ENCODE measurements at regions not wholly inside any gene's neighbourhood (a gene's known extent, or its start where the extent isn't known, plus 50 kb on each side); places are given as distances from the start of the nearest gene placed in this dataset.
"Not testable (repeated sequence)": the region's sequence is repeated elsewhere in the genome, so short reads cannot be mapped to it uniquely, and the experiment has no call there.

GRCh38 chr3:153269730-153270129, 107.7 kb downstream of the RAP2B start:
- no peak overlapping the region for H3K4me3 ChIP-seq (ENCODE audit: low read length)
- peaks cover 5% of the 10 kb centered on the region for H3K4me1 ChIP-seq (ENCODE audit: control insufficient read depth, insufficient read depth, low read length)
- no peaks in the 10 kb centered on the region for H3K9me3 ChIP-seq (ENCODE audit: control insufficient read depth, low read length)
- no peaks in the 10 kb centered on the region for H3K36me3 ChIP-seq (ENCODE audit: control insufficient read depth, insufficient read depth, low read length, severe bottlenecking)
- DNase-seq (ENCODE audit: low read depth): no peak
- no peaks in the 10 kb centered on the region for H3K27me3 ChIP-seq (replicated peaks; ENCODE audit: control insufficient read depth, insufficient read depth, low read length)
- H3K9ac ChIP-seq (ENCODE audit: low read length): no peak overlapping the region

GRCh38 chr3:153273217-153273616, 111.2 kb downstream of the RAP2B start:
- no peaks in the 10 kb centered on the region for H3K27me3 ChIP-seq (replicated peaks; ENCODE audit: control insufficient read depth, insufficient read depth, low read length)

GRCh38 chr3:153273767-153274435, 111.9 kb downstream of the RAP2B start:
- DNase-seq (ENCODE audit: low read depth): peak; percentile 51
- Histone ChIP-seq H3K9me3 (ENCODE audit: control insufficient read depth, low read length) (no peaks in the 10 kb centered on the region), H3K27me3 (replicated peaks; ENCODE audit: control insufficient read depth, insufficient read depth, low read length) (no peaks in the 10 kb centered on the region), H3K36me3 (ENCODE audit: control insufficient read depth, insufficient read depth, low read length, severe bottlenecking) (no peaks in the 10 kb centered on the region), H3K4me3 (ENCODE audit: low read length) (no peak overlapping the region), H3K9ac (ENCODE audit: low read length) (no peak overlapping the region), H3K4me1 (ENCODE audit: control insufficient read depth, insufficient read depth, low read length) (peaks cover 7% of the 10 kb centered on the region)

More at GRCh38 chr3:153273217-153273616, 111.2 kb downstream of the RAP2B start:
- no peaks in the 10 kb centered on the region for H3K9me3 ChIP-seq (ENCODE audit: control insufficient read depth, low read length)
- no peak overlapping the region for H3K4me3 ChIP-seq (ENCODE audit: low read length)
- H3K4me1 ChIP-seq (ENCODE audit: control insufficient read depth, insufficient read depth, low read length): peaks cover 7% of the 10 kb centered on the region
- no peak for DNase-seq (ENCODE audit: low read depth)
- no peak overlapping the region for H3K9ac ChIP-seq (ENCODE audit: low read length)
- H3K36me3 ChIP-seq (ENCODE audit: control insufficient read depth, insufficient read depth, low read length, severe bottlenecking): no peaks in the 10 kb centered on the region

GRCh38 chr3:153274561-153274960, 112.5 kb downstream of the RAP2B start:
- H3K36me3 ChIP-seq (ENCODE audit: control insufficient read depth, insufficient read depth, low read length, severe bottlenecking): no peaks in the 10 kb centered on the region
- no peaks in the 10 kb centered on the region for H3K27me3 ChIP-seq (replicated peaks; ENCODE audit: control insufficient read depth, insufficient read depth, low read length)
- no peak for DNase-seq (ENCODE audit: low read depth)
- H3K4me3 ChIP-seq (ENCODE audit: low read length): no peak overlapping the region
- peaks cover 7% of the 10 kb centered on the region for H3K4me1 ChIP-seq (ENCODE audit: control insufficient read depth, insufficient read depth, low read length)
- H3K9ac ChIP-seq (ENCODE audit: low read length): no peak overlapping the region
- no peaks in the 10 kb centered on the region for H3K9me3 ChIP-seq (ENCODE audit: control insufficient read depth, low read length)

- DNase-seq (ENCODE audit: low read depth): no peak
- Histone ChIP-seq H3K9ac (ENCODE audit: low read length) (no peak overlapping the region), H3K4me3 (ENCODE audit: low read length) (no peak overlapping the region), H3K4me1 (ENCODE audit: control insufficient read depth, insufficient read depth, low read length) (peaks cover 7% of the 10 kb centered on the region), H3K36me3 (ENCODE audit: control insufficient read depth, insufficient read depth, low read length, severe bottlenecking) (no peaks in the 10 kb centered on the region), H3K9me3 (ENCODE audit: control insufficient read depth, low read length) (no peaks in the 10 kb centered on the region), H3K27me3 (replicated peaks; ENCODE audit: control insufficient read depth, insufficient read depth, low read length) (no peaks in the 10 kb centered on the region)
These were observed 113.5 kb downstream of the RAP2B start for GRCh38 chr3:153275514-153275913.

- H3K9ac ChIP-seq (ENCODE audit: low read length): no peak overlapping the region
- H3K27me3 ChIP-seq (replicated peaks; ENCODE audit: control insufficient read depth, insufficient read depth, low read length): no peaks in the 10 kb centered on the region
- no peaks in the 10 kb centered on the region for H3K36me3 ChIP-seq (ENCODE audit: control insufficient read depth, insufficient read depth, low read length, severe bottlenecking)
- H3K9me3 ChIP-seq (ENCODE audit: control insufficient read depth, low read length): no peaks in the 10 kb centered on the region
- no peak for DNase-seq (ENCODE audit: low read depth)
- no peak overlapping the region for H3K4me3 ChIP-seq (ENCODE audit: low read length)
- H3K4me1 ChIP-seq (ENCODE audit: control insufficient read depth, insufficient read depth, low read length): peaks cover 7% of the 10 kb centered on the region
These were observed 115.0 kb downstream of the RAP2B start for GRCh38 chr3:153277029-153277428.

- DNase-seq (ENCODE audit: low read depth); H3K27me3 ChIP-seq (replicated peaks; ENCODE audit: control insufficient read depth, insufficient read depth, low read length); H3K9ac ChIP-seq (ENCODE audit: low read length); H3K9me3 ChIP-seq (ENCODE audit: control insufficient read depth, low read length); H3K4me3 ChIP-seq (ENCODE audit: low read length); H3K36me3 ChIP-seq (ENCODE audit: control insufficient read depth, insufficient read depth, low read length, severe bottlenecking): not testable (repeated sequence)
- H3K4me1 ChIP-seq (ENCODE audit: control insufficient read depth, insufficient read depth, low read length): peaks cover 20% of the 10 kb centered on the region
These were observed 119.4 kb downstream of the RAP2B start for GRCh38 chr3:153281236-153281997.

- Histone ChIP-seq H3K4me1 (ENCODE audit: control insufficient read depth, insufficient read depth, low read length) (peaks cover 20% of the 10 kb centered on the region), H3K27me3 (replicated peaks; ENCODE audit: control insufficient read depth, insufficient read depth, low read length) (no peaks in the 10 kb centered on the region), H3K9me3 (ENCODE audit: control insufficient read depth, low read length) (no peaks in the 10 kb centered on the region), H3K4me3 (ENCODE audit: low read length) (no peak overlapping the region), H3K9ac (ENCODE audit: low read length) (no peak overlapping the region), H3K36me3 (ENCODE audit: control insufficient read depth, insufficient read depth, low read length, severe bottlenecking) (no peaks in the 10 kb centered on the region)
- DNase-seq (ENCODE audit: low read depth): no peak
These were observed 120.3 kb downstream of the RAP2B start for GRCh38 chr3:153282355-153282754.

GRCh38 chr3:153284282-153284938, 122.4 kb downstream of the RAP2B start:
- H3K36me3 ChIP-seq (ENCODE audit: control insufficient read depth, insufficient read depth, low read length, severe bottlenecking): no peaks in the 10 kb centered on the region

GRCh38 chr3:153285194-153285641, 123.2 kb downstream of the RAP2B start:
- no peak overlapping the region for H3K9ac ChIP-seq (ENCODE audit: low read length)
- H3K27me3 ChIP-seq (replicated peaks; ENCODE audit: control insufficient read depth, insufficient read depth, low read length): no peaks in the 10 kb centered on the region
- H3K4me1 ChIP-seq (ENCODE audit: control insufficient read depth, insufficient read depth, low read length): peaks cover 20% of the 10 kb centered on the region
- no peaks in the 10 kb centered on the region for H3K9me3 ChIP-seq (ENCODE audit: control insufficient read depth, low read length)
- H3K4me3 ChIP-seq (ENCODE audit: low read length): no peak overlapping the region
- no peaks in the 10 kb centered on the region for H3K36me3 ChIP-seq (ENCODE audit: control insufficient read depth, insufficient read depth, low read length, severe bottlenecking)
- DNase-seq (ENCODE audit: low read depth): peak; percentile 64

More at GRCh38 chr3:153284282-153284938, 122.4 kb downstream of the RAP2B start:
- H3K4me1 ChIP-seq (ENCODE audit: control insufficient read depth, insufficient read depth, low read length): peaks cover 20% of the 10 kb centered on the region
- H3K4me3 ChIP-seq (ENCODE audit: low read length): peak overlapping the region; percentile 51
- peak overlapping the region; percentile 63 for H3K9ac ChIP-seq (ENCODE audit: low read length)
- no peaks in the 10 kb centered on the region for H3K9me3 ChIP-seq (ENCODE audit: control insufficient read depth, low read length)
- H3K27me3 ChIP-seq (replicated peaks; ENCODE audit: control insufficient read depth, insufficient read depth, low read length): no peaks in the 10 kb centered on the region
- peak; percentile 93 for DNase-seq (ENCODE audit: low read depth)

GRCh38 chr3:153285982-153286381, 124.0 kb downstream of the RAP2B start:
- no peak for DNase-seq (ENCODE audit: low read depth)
- peaks cover 23% of the 10 kb centered on the region for H3K4me1 ChIP-seq (ENCODE audit: control insufficient read depth, insufficient read depth, low read length)
- no peaks in the 10 kb centered on the region for H3K27me3 ChIP-seq (replicated peaks; ENCODE audit: control insufficient read depth, insufficient read depth, low read length)
- no peak overlapping the region for H3K4me3 ChIP-seq (ENCODE audit: low read length)
- H3K9me3 ChIP-seq (ENCODE audit: control insufficient read depth, low read length): no peaks in the 10 kb centered on the region
- no peak overlapping the region for H3K9ac ChIP-seq (ENCODE audit: low read length)
- H3K36me3 ChIP-seq (ENCODE audit: control insufficient read depth, insufficient read depth, low read length, severe bottlenecking): no peaks in the 10 kb centered on the region

Data from adipocyte (in vitro differentiated cells).